ENCODE measurements at regions not wholly inside any gene's neighbourhood (a gene's known extent, or its start where the extent isn't known, plus 50 kb on each side); places are given as distances from the start of the nearest gene placed in this dataset.

- H3K79me2 ChIP-seq = no peaks in the 10 kb centered on the region
- H3K36me3 ChIP-seq (ENCODE audit: control insufficient read depth, insufficient read depth, low read length) = no peaks in the 10 kb centered on the region
- no peaks in the 10 kb centered on the region for H3K27me3 ChIP-seq (ENCODE audit: control insufficient read depth, insufficient read depth, low read length)
- no peaks in the 10 kb centered on the region for H3K4me1 ChIP-seq
- H3K9me3 ChIP-seq (ENCODE audit: control insufficient read depth, low read length) = no peaks in the 10 kb centered on the region
- no peak overlapping the region for H3K9ac ChIP-seq
- H3K4me3 ChIP-seq (ENCODE audit: low read depth, low read length) = no peak overlapping the region
- no peak overlapping the region for H3K4me2 ChIP-seq (ENCODE audit: low read length)
- H2AFZ ChIP-seq = no peak overlapping the region
- no peak for TF ChIP-seq CTCF (IDR thresholded peaks at IDR 0.05)
- H3K27ac ChIP-seq = no peak overlapping the region
These were observed 151.6 kb downstream of the TMEM26 start for GRCh38 chr10:61301575-61301974.

- H2AFZ ChIP-seq = no peak overlapping the region
- no peak overlapping the region for H3K9ac ChIP-seq
- H3K4me2 ChIP-seq (ENCODE audit: low read length) = no peak overlapping the region
- H3K79me2 ChIP-seq = no peaks in the 10 kb centered on the region
- no peaks in the 10 kb centered on the region for H3K36me3 ChIP-seq (ENCODE audit: control insufficient read depth, insufficient read depth, low read length)
- TF ChIP-seq CTCF (IDR thresholded peaks at IDR 0.05) = no peak
- H3K4me1 ChIP-seq = no peaks in the 10 kb centered on the region
- H3K9me3 ChIP-seq (ENCODE audit: control insufficient read depth, low read length) = no peaks in the 10 kb centered on the region
- no peaks in the 10 kb centered on the region for H3K27me3 ChIP-seq (ENCODE audit: control insufficient read depth, insufficient read depth, low read length)
- no peak overlapping the region for H3K27ac ChIP-seq
- H3K4me3 ChIP-seq (ENCODE audit: low read depth, low read length) = no peak overlapping the region
These were observed 153.3 kb downstream of the TMEM26 start for GRCh38 chr10:61299841-61300240.

DNA sequence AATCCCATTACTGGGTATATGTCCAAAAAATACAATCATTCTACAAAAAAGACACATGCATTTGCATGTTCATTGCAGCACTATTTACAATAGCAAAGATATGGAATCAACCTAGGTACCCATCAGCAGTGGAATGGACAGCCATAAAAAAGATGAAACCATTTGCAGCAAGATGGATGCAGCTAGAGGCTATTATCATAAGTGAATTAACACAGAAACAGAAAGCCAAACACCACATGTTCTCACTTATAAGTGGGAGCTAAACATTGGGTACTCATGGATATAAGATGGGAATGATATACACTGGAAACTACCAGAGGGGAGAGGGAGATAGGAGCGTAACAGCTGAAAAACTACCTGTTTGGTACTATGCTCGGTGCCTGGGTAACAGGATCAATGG lies 154.0 kb downstream of the TMEM26 start:
- Histone ChIP-seq H3K79me2 (no peaks in the 10 kb centered on the region), H2AFZ (no peak overlapping the region), H3K27me3 (ENCODE audit: control insufficient read depth, insufficient read depth, low read length) (no peaks in the 10 kb centered on the region), H3K4me2 (ENCODE audit: low read length) (no peak overlapping the region), H3K27ac (no peak overlapping the region), H3K36me3 (ENCODE audit: control insufficient read depth, insufficient read depth, low read length) (no peaks in the 10 kb centered on the region), H3K9ac (no peak overlapping the region), H3K4me3 (ENCODE audit: low read depth, low read length) (no peak overlapping the region), H3K9me3 (ENCODE audit: control insufficient read depth, low read length) (no peaks in the 10 kb centered on the region), H3K4me1 (no peaks in the 10 kb centered on the region)
- TF ChIP-seq CTCF (IDR thresholded peaks at IDR 0.05) = no peak

DNA sequence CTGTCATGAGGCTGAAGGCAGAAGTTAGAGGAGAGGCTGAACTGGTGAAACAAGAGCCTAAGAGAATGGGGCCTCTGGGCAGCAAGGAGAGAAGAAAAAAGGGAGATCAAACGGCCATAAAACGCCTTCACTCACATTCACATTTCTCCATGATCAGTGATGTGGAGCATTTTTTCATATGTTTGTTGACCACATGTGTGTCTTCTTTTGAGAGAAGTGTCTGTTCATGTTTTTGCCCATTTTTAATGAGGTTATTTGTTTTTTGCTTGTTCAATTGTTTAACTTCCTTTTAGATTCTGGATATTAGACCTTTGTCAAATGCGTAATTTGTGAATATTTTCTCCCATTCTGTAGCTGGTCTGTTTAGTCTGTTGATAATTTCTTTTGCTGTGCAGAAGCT lies 155.0 kb downstream of the TMEM26 start:
- H3K4me3 ChIP-seq (ENCODE audit: low read depth, low read length) = no peak overlapping the region
- no peaks in the 10 kb centered on the region for H3K9me3 ChIP-seq (ENCODE audit: control insufficient read depth, low read length)
- no peak overlapping the region for H3K9ac ChIP-seq
- no peaks in the 10 kb centered on the region for H3K27me3 ChIP-seq (ENCODE audit: control insufficient read depth, insufficient read depth, low read length)
- H3K36me3 ChIP-seq (ENCODE audit: control insufficient read depth, insufficient read depth, low read length) = no peaks in the 10 kb centered on the region
- H3K79me2 ChIP-seq = no peaks in the 10 kb centered on the region
- H2AFZ ChIP-seq = no peak overlapping the region
- no peak overlapping the region for H3K27ac ChIP-seq
- H3K4me1 ChIP-seq = no peaks in the 10 kb centered on the region
- no peak overlapping the region for H3K4me2 ChIP-seq (ENCODE audit: low read length)
- TF ChIP-seq CTCF (IDR thresholded peaks at IDR 0.05) = no peak

DNA sequence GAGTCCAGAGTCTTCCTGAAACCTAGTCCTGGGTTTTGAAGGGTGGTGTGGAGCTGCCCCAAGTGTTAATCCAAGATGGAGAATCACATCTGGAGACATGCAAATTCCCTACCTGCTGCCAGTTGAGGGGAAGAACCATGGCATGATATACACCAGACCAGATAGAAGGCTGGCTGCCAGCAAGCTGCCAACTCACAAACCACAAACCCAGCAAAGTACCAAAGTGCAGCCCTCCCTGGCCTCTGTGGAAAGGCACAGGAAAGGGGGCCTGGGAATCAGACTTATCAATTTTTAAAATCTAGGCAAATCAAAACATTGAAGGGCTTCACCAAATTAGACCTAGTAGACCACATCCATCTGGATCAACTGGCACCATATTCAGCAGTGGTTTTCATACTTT lies 157.0 kb downstream of the TMEM26 start:
- Histone ChIP-seq H3K27me3 (ENCODE audit: control insufficient read depth, insufficient read depth, low read length) (no peaks in the 10 kb centered on the region), H3K36me3 (ENCODE audit: control insufficient read depth, insufficient read depth, low read length) (no peaks in the 10 kb centered on the region), H3K9me3 (ENCODE audit: control insufficient read depth, low read length) (no peaks in the 10 kb centered on the region), H3K27ac (no peak overlapping the region), H3K79me2 (no peaks in the 10 kb centered on the region), H3K9ac (no peak overlapping the region), H2AFZ (no peak overlapping the region), H3K4me2 (ENCODE audit: low read length) (no peak overlapping the region), H3K4me3 (ENCODE audit: low read depth, low read length) (no peak overlapping the region), H3K4me1 (no peaks in the 10 kb centered on the region)
- TF ChIP-seq CTCF (IDR thresholded peaks at IDR 0.05) = no peak

All from parathyroid adenoma (tissue), 2 donors.